H1 (cell line): ENCODE measurements at regions not wholly inside any gene's neighbourhood (a gene's known extent, or its start where the extent isn't known, plus 50 kb on each side); places are given as distances from the start of the nearest gene placed in this dataset.

Experiments
- CTCF ChIA-PET: fragments of 300-600 bp; sonication (Branson Sonifier 250); formaldehyde crosslinking; loops from one replicate; lab custom pipeline; 2021; ENCODE audit not compliant: partially characterized antibody; lab: Charles Lee
- POLR2A ChIA-PET: fragments of 300-600 bp; sonication (Branson Sonifier 250); formaldehyde crosslinking; loops from one replicate; lab custom pipeline; 2021; ENCODE audit warnings: inconsistent platforms; ENCODE audit not compliant: partially characterized antibody; lab: Charles Lee
- DNase-seq, 2 experiments: peaks; one replicate each; pipeline versions ENCODE4 v3.0.0 to v3.0.0-alpha.2; 2010 to 2022; ENCODE audit warnings: low spot score in 2 of 2, low read depth in 1 of 2, mixed read lengths in 1 of 2
- FAIRE-seq: peaks from 2 replicates; lab custom pipeline; 2011; peaks lifted over from hg19 to GRCh38; lab: Jason Lieb, UNC
- H2AFZ ChIP-seq: 2 replicates; pipeline ENCODE4 v1.8.1; 2012; ENCODE audit warnings: low read length, inconsistent platforms
- H2AK5ac ChIP-seq: 2 replicates; pipeline ENCODE4 v1.6.1; 2013; ENCODE audit warnings: low read depth, low read length
- H2BK120ac ChIP-seq: replicated peaks from 2 replicates; pipeline ENCODE3; 2013; ENCODE audit warnings: low read depth, low read length, inconsistent platforms
- H2BK12ac ChIP-seq: 2 replicates; pipeline ENCODE4 v1.6.1; 2013; ENCODE audit warnings: low read depth, low read length
- H2BK15ac ChIP-seq: 2 replicates; pipeline ENCODE4 v1.6.1; 2013; ENCODE audit warnings: low read length
- H2BK20ac ChIP-seq: 2 replicates; pipeline ENCODE4 v1.6.1; 2013; ENCODE audit warnings: low read length
- H2BK5ac ChIP-seq: 2 replicates; pipeline ENCODE4 v1.6.1; 2013; ENCODE audit warnings: low read depth, low read length
- H3K14ac ChIP-seq: 2 replicates; pipeline ENCODE4 v1.6.1; 2013; ENCODE audit warnings: inconsistent platforms; ENCODE audit not compliant: insufficient read length
- H3K18ac ChIP-seq: 2 replicates; pipeline ENCODE4 v1.6.1; 2013; ENCODE audit warnings: low read length; ENCODE audit errors: extremely low read depth
- H3K23ac ChIP-seq: 2 replicates; pipeline ENCODE4 v1.6.1; 2013; ENCODE audit warnings: inconsistent platforms; ENCODE audit not compliant: insufficient read length
- H3K23me2 ChIP-seq: 2 replicates; pipeline ENCODE4 v1.6.1; 2013; ENCODE audit warnings: low read depth, low read length
- H3K27ac ChIP-seq: 2 replicates; pipeline ENCODE4 v1.6.1; 2011; ENCODE audit warnings: low read depth, low read length, inconsistent platforms
- H3K27me3 ChIP-seq, 4 experiments: replicated peaks in 1 of 4; 1 replicate in 1 of 4; 2 replicates in 3 of 4; pipeline versions ENCODE4 v1.6.1 to v1.8.1; 2011 to 2013; ENCODE audit warnings: low read length in 3 of 4, mild to moderate bottlenecking in 3 of 4, inconsistent platforms in 2 of 4, mixed read lengths in 2 of 4, moderate library complexity in 1 of 4; ENCODE audit not compliant: control insufficient read depth in 3 of 4, insufficient read depth in 3 of 4; ENCODE audit errors: extremely low read depth in 1 of 4
- H3K36me3 ChIP-seq, 4 experiments: 2 replicates each; pipeline versions ENCODE4 v1.6.1 to v1.8.1; 2011 to 2013; ENCODE audit warnings: mild to moderate bottlenecking in 4 of 4, low read length in 3 of 4, moderate library complexity in 2 of 4, control low read depth in 1 of 4, inconsistent platforms in 1 of 4; ENCODE audit not compliant: insufficient read depth in 4 of 4, control insufficient read depth in 2 of 4
- H3K4ac ChIP-seq: replicated peaks from 2 replicates; pipeline ENCODE3; 2013; ENCODE audit warnings: low read length, low read depth, mixed read lengths, inconsistent platforms; ENCODE audit not compliant: insufficient read length
- H3K4me1 ChIP-seq, 4 experiments: replicated peaks in 1 of 4; 1 replicate in 1 of 4; 2 replicates in 3 of 4; pipeline versions ENCODE4 v1.6.1 to v1.8.1; 2011 to 2013; ENCODE audit warnings: low read length in 3 of 4, inconsistent platforms in 2 of 4, mixed read lengths in 1 of 4; ENCODE audit not compliant: insufficient read depth in 4 of 4, control insufficient read depth in 3 of 4
- H3K4me2 ChIP-seq, 2 experiments: 2 replicates each; pipeline versions ENCODE4 v1.6.1 to v1.8.1; 2011 to 2013; ENCODE audit warnings: low read depth in 2 of 2, low read length in 2 of 2, control low read depth in 1 of 2, inconsistent platforms in 1 of 2, mild to moderate bottlenecking in 1 of 2; ENCODE audit not compliant: insufficient read depth in 1 of 2
- H3K4me3 ChIP-seq, 4 experiments: fragments of 200-600, 300-600 bp in 1 of 4; sonication (generic), shearing (Covaris generic), sonication (Bioruptor Twin) in 1 of 4; 2 replicates each; pipeline versions ENCODE4 v1.5.1 to v1.8.1; 2011 to 2016; ENCODE audit warnings: low read length in 4 of 4, low read depth in 3 of 4, control low read depth in 2 of 4, inconsistent platforms in 2 of 4, mild to moderate bottlenecking in 2 of 4, mixed read lengths in 1 of 4, moderate library complexity in 1 of 4; ENCODE audit not compliant: insufficient read depth in 2 of 4; ENCODE audit errors: extremely low read depth in 1 of 4
- H3K56ac ChIP-seq: replicated peaks from 2 replicates; pipeline ENCODE3; 2013; ENCODE audit warnings: low read depth, mild to moderate bottlenecking, mixed read lengths, low read length, inconsistent platforms; ENCODE audit not compliant: insufficient read length
- H3K79me1 ChIP-seq: 2 replicates; pipeline ENCODE4 v1.6.1; 2013; ENCODE audit warnings: low read depth, low read length, control low read depth
- H3K79me2 ChIP-seq, 2 experiments: 2 replicates each; pipeline versions ENCODE4 v1.6.1 to v1.8.1; 2012 to 2013; ENCODE audit warnings: low read length in 2 of 2, mild to moderate bottlenecking in 2 of 2, inconsistent platforms in 1 of 2; ENCODE audit not compliant: insufficient read depth in 2 of 2, control insufficient read depth in 1 of 2
- H3K9ac ChIP-seq, 4 experiments: replicated peaks in 1 of 4; 1 replicate in 1 of 4; 2 replicates in 3 of 4; pipeline versions ENCODE4 v1.6.1 to v1.8.1; 2011 to 2013; ENCODE audit warnings: low read depth in 3 of 4, low read length in 3 of 4, control low read depth in 2 of 4, mild to moderate bottlenecking in 2 of 4, moderate library complexity in 2 of 4, inconsistent platforms in 1 of 4; ENCODE audit errors: extremely low read depth in 1 of 4
- H3K9me3 ChIP-seq, 2 experiments: 2 replicates each; pipeline versions ENCODE4 v1.6.1 to v1.8.1; 2012 to 2013; ENCODE audit warnings: mild to moderate bottlenecking in 2 of 2, moderate library complexity in 2 of 2, control low read depth in 1 of 2, inconsistent platforms in 1 of 2, low read depth in 1 of 2, low read length in 1 of 2, mixed read lengths in 1 of 2; ENCODE audit not compliant: insufficient read depth in 2 of 2
- H4K20me1 ChIP-seq, 2 experiments: replicated peaks in 1 of 2; 2 replicates each; pipeline versions ENCODE3 to v1.8.1; 2011 to 2013; ENCODE audit warnings: inconsistent platforms in 2 of 2, low read length in 2 of 2, mild to moderate bottlenecking in 1 of 2; ENCODE audit not compliant: insufficient read depth in 2 of 2, control insufficient read depth in 1 of 2
- H4K5ac ChIP-seq: 2 replicates; pipeline ENCODE4 v1.6.1; 2013; ENCODE audit warnings: low read length, low read depth, mixed read lengths, inconsistent platforms; ENCODE audit not compliant: insufficient read length
- H4K8ac ChIP-seq: 2 replicates; pipeline ENCODE4 v1.8.0; 2013; ENCODE audit warnings: mild to moderate bottlenecking, moderate library complexity, low read length, inconsistent platforms; ENCODE audit not compliant: insufficient read depth; ENCODE audit errors: extremely low read depth
- H4K91ac ChIP-seq: replicated peaks from 2 replicates; pipeline ENCODE3; 2013; ENCODE audit warnings: low read length, mixed read lengths, inconsistent platforms; ENCODE audit not compliant: insufficient read length
- BACH1 ChIP-seq: IDR thresholded peaks from 2 replicates; pipeline ENCODE4 v1.6.1; 2012; ENCODE audit warnings: low read length, improper control_type of control experiment
- CEBPB ChIP-seq: IDR thresholded peaks from 2 replicates; pipeline ENCODE4 v1.6.1; 2012; ENCODE audit warnings: low read depth, low read length
- NANOG ChIP-seq: IDR thresholded peaks from 2 replicates; pipeline ENCODE4 v1.6.1; 2011; ENCODE audit warnings: low read length, low read depth, mild to moderate bottlenecking, inconsistent platforms; ENCODE audit not compliant: insufficient read depth, poor library complexity, severe bottlenecking
- RFX5 ChIP-seq: IDR thresholded peaks from 2 replicates; pipeline ENCODE4 v1.6.1; 2011; ENCODE audit warnings: low read depth, low read length, improper control_type of control experiment, borderline replicate concordance
- SIX5 ChIP-seq: IDR thresholded peaks from 2 replicates; pipeline ENCODE4 v1.6.1; 2011; ENCODE audit warnings: mild to moderate bottlenecking, low read depth, low read length
- SUZ12 ChIP-seq: fragments of 200-600 bp; sonication (generic); IDR thresholded peaks from 2 replicates; pipeline ENCODE4 v1.6.1; 2012; ENCODE audit warnings: mild to moderate bottlenecking, inconsistent platforms, low read length, moderate library complexity, mixed read lengths
- WGBS, 2 experiments: shearing (Covaris generic) in 1 of 2; methylation state at CpG; one replicate each; pipeline versions ENCODE4 v1.1.6 to v1.1.7; 2013 to 2015; ENCODE audit warnings: low lambda C conversion rate in 2 of 2, mixed read lengths in 2 of 2, inconsistent platforms in 1 of 2, low coverage in 1 of 2, missing lambda C conversion rate in 1 of 2; ENCODE audit not compliant: insufficient replicate concordance in 2 of 2, insufficient coverage in 1 of 2, insufficient read length in 1 of 2; ENCODE audit errors: extremely low coverage in 1 of 2, missing lambda C conversion rate in 1 of 2; 5-methylcytosine and 5-hydroxymethylcytosine counted together
- TF ChIP-seq, protein P1 (sequence below): IDR thresholded peaks from 2 replicates; pipeline ENCODE4 v1.6.1; 2012; ENCODE audit warnings: inconsistent platforms

DNA sequence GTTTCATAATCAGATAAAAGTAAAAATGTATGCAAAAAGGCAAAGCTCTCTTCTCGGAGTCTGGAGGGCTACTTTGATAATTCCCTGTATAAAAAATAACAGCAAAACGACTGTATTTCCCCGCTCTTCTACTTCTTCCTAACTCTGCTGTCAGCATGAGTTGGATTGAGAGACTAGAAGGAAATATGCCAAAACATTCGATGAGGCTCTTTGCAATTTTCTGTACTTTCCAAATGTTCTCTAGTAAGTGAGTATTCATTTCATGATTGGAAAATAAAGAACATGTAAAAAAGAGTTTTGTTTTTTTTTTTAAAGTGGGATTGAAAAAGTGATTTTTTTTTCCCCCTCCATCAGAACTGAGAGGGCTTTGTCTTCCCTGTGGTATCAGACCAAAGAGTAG, 677.5 kb downstream of the ACTL7B start:
- Histone ChIP-seq H3K79me1 (no peaks in the 10 kb centered on the region), H3K27ac (no peak overlapping the region), H2AFZ (no peak overlapping the region), H4K8ac (no peak overlapping the region), H4K5ac (no peak overlapping the region), H3K56ac (no peak overlapping the region), H3K36me3 (no peaks in the 10 kb centered on the region), H2BK15ac (no peak overlapping the region), H4K20me1 (no peaks in the 10 kb centered on the region), H4K91ac (no peak overlapping the region), H3K9me3 (no peaks in the 10 kb centered on the region), H3K4ac (no peak overlapping the region), H3K18ac (no peak overlapping the region), H3K9ac (no peak overlapping the region), H3K4me1 (no peaks in the 10 kb centered on the region), H3K4me3 (no peak overlapping the region), H3K23ac (no peak overlapping the region), H3K79me2 (no peaks in the 10 kb centered on the region), H2BK120ac (no peak overlapping the region), H3K14ac (no peak overlapping the region), H3K4me2 (no peak overlapping the region), H3K27me3 (no peaks in the 10 kb centered on the region), H3K23me2 (no peaks in the 10 kb centered on the region), H2BK5ac (no peak overlapping the region), H2AK5ac (no peak overlapping the region), H2BK12ac (no peak overlapping the region), H2BK20ac (no peak overlapping the region)
- no peak for TF ChIP-seq SUZ12
- no peak for TF ChIP-seq BACH1
- no peak for TF ChIP-seq SIX5
- no peak for TF ChIP-seq NANOG
- no peak for TF ChIP-seq RFX5
- TF ChIP-seq, protein P1, sequence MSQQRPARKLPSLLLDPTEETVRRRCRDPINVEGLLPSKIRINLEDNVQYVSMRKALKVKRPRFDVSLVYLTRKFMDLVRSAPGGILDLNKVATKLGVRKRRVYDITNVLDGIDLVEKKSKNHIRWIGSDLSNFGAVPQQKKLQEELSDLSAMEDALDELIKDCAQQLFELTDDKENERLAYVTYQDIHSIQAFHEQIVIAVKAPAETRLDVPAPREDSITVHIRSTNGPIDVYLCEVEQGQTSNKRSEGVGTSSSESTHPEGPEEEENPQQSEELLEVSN: no peak
- TF ChIP-seq CEBPB: no peak
- WGBS, 2 experiments: 89% methylated on average over 4 of the region's 4 CpGs; no CpG with 5 or more reads in 1 of the 2 experiments
- FAIRE-seq (no peak), DNase-seq (no peak)
- ChIA-PET CTCF (interaction anchor here (0.8 to 1.3 kb wide), 2 partner anchors 11 kb away, joined by 3 to 6 read pairs; no protein-coding TSS in a partner anchor), POLR2A (no interaction called here)
